PC-3 (cell line): ENCODE measurements at regions not wholly inside any gene's neighbourhood (a gene's known extent, or its start where the extent isn't known, plus 50 kb on each side); places are given as distances from the start of the nearest gene placed in this dataset.

Experiments
- ATAC-seq: fragments of 200-7000 bp; cut with Tn5 transposase; 2 replicates; pipeline ENCODE4 v1.9.1; 2020; ENCODE audit warnings: mild to moderate bottlenecking, moderate library complexity
- BruUV-seq: library from RNA; stranded (reverse); fragments of 400-500 nt; replicated peaks from 2 replicates; lab custom pipeline; 2021; lab: Mats Ljungman, UMichigan
- CTCF ChIA-PET: fragments of 300-600 bp; sonication (Branson Sonifier 250); formaldehyde crosslinking; loops from one replicate; lab custom pipeline; 2022; ENCODE audit warnings: antibody characterized with exemption; lab: Charles Lee
- POLR2A ChIA-PET: fragments of 300-600 bp; sonication (Branson Sonifier 250); formaldehyde crosslinking; loops from one replicate; lab custom pipeline; 2022; ENCODE audit warnings: antibody characterized with exemption; ENCODE audit not compliant: unreplicated experiment; lab: Charles Lee
- DNase-seq: peaks from one replicate; pipeline ENCODE4 v3.0.0-alpha.2; 2015
- H2AFZ ChIP-seq: fragments of 300-600 bp; sonication (generic); 2 replicates; pipeline ENCODE4 v1.6.0; 2016; ENCODE audit warnings: antibody characterized with exemption, low read length
- H3F3A ChIP-seq: fragments of 300-600 bp; sonication (generic); one replicate; pipeline ENCODE4 v1.6.0; 2017; ENCODE audit warnings: antibody characterized with exemption, low read length, control low read depth, mild to moderate bottlenecking; ENCODE audit not compliant: unreplicated experiment
- H3K27ac ChIP-seq: fragments of 300-600 bp; sonication (generic); 2 replicates; pipeline ENCODE4 v1.5.1; 2016; ENCODE audit warnings: mild to moderate bottlenecking, low read length
- H3K27me3 ChIP-seq: fragments of 300-600 bp; sonication (generic); 2 replicates; pipeline ENCODE4 v1.6.1; 2016; ENCODE audit warnings: low read length, mixed read lengths
- H3K36me3 ChIP-seq: fragments of 300-600 bp; sonication (generic); 2 replicates; pipeline ENCODE4 v1.6.1; 2016; ENCODE audit warnings: low read depth, mixed run types, low read length, mixed read lengths
- H3K4me1 ChIP-seq: fragments of 300-600 bp; sonication (generic); 2 replicates; pipeline ENCODE4 v1.5.1; 2016; ENCODE audit warnings: low read length; ENCODE audit not compliant: insufficient read depth
- H3K4me2 ChIP-seq: fragments of 300-600 bp; sonication (generic); 2 replicates; pipeline ENCODE4 v1.6.0; 2016; ENCODE audit warnings: low read length
- H3K4me3 ChIP-seq: fragments of 300-600 bp; sonication (generic); 2 replicates; pipeline ENCODE4 v1.5.1; 2016; ENCODE audit warnings: mild to moderate bottlenecking, low read length, mixed read lengths
- H3K79me2 ChIP-seq: fragments of 300-600 bp; sonication (generic); 2 replicates; pipeline ENCODE4 v1.6.1; 2017; ENCODE audit warnings: low read length, mixed read lengths
- H3K9ac ChIP-seq: fragments of 300-600 bp; sonication (generic); 2 replicates; pipeline ENCODE4 v1.6.0; 2016; ENCODE audit warnings: mild to moderate bottlenecking, low read length
- H3K9me2 ChIP-seq: fragments of 300-600 bp; sonication (generic); replicated peaks from 2 replicates; pipeline ENCODE4 v1.6.1; 2016; ENCODE audit warnings: mixed run types, low read length, mixed read lengths
- H3K9me3 ChIP-seq: fragments of 300-600 bp; sonication (generic); 2 replicates; pipeline ENCODE4 v1.6.1; 2016; ENCODE audit warnings: low read length, mixed read lengths
- H4K20me1 ChIP-seq: fragments of 300-600 bp; sonication (generic); 2 replicates; pipeline ENCODE4 v1.6.1; 2016; ENCODE audit warnings: low read length, mixed read lengths
- CTCF ChIP-seq: fragments of 300-600 bp; sonication (generic); conservative IDR thresholded peaks from 2 replicates; pipeline ENCODE4 v1.5.1; 2017; ENCODE audit warnings: antibody characterized with exemption, low read depth, mild to moderate bottlenecking, low read length
- EZH2 ChIP-seq: fragments of 300-600 bp; sonication (generic); IDR thresholded peaks from one replicate; pipeline ENCODE4 v1.6.1; 2017; ENCODE audit warnings: antibody characterized with exemption, mild to moderate bottlenecking, low read length; ENCODE audit not compliant: unreplicated experiment
- EZH2phosphoT487 ChIP-seq: fragments of 300-600 bp; sonication (generic); IDR thresholded peaks from 2 replicates; pipeline ENCODE4 v1.6.1; 2018; ENCODE audit warnings: mild to moderate bottlenecking, antibody characterized with exemption, low read length, borderline replicate concordance
- intact Hi-C: fragments of 100-400 bp; cut with micrococcal nuclease; formaldehyde crosslinking; loops from 2 replicates; pipeline ENCODE4 v1.9.0; 2023

DNA sequence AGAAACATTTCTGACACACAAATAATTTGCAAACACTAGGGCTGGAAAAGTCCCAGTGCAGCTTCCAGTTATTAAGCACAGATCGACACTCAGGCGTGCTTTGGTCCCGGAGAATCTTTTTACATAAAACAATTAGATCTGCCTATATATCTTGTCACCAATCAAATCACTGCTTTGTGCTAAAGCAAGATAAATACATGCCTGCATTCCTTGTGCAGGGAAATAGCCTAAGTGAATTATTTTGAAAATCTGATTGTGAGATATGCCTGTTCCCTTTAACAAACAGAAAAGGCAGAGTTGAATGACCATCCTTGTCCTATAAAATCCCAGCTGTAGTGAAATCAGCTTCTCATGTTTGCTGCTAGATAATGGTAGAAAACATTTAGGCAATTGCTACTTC lies 604.4 kb downstream of the CCDC171 start:
- no peaks in the 10 kb centered on the region for H4K20me1 ChIP-seq
- H3F3A ChIP-seq: no peaks in the 10 kb centered on the region
- H3K9me3 ChIP-seq: no peaks in the 10 kb centered on the region
- no peaks in the 10 kb centered on the region for H3K79me2 ChIP-seq
- DNase-seq (no peak), ATAC-seq (no peak)
- H3K27ac ChIP-seq: no peak overlapping the region
- TF ChIP-seq EZH2: no peak
- no peak for TF ChIP-seq EZH2phosphoT487
- no peak for TF ChIP-seq CTCF
- H3K9ac ChIP-seq: no peak overlapping the region
- H3K27me3 ChIP-seq: no peaks in the 10 kb centered on the region
- H3K4me3 ChIP-seq: no peak overlapping the region
- H3K9me2 ChIP-seq: no peaks in the 10 kb centered on the region
- intact Hi-C loops: no loop called here
- H3K36me3 ChIP-seq: no peaks in the 10 kb centered on the region
- POLR2A ChIA-PET: no interaction called here
- BruUV-seq: no TSS peak
- H3K4me2 ChIP-seq: no peak overlapping the region
- no peak overlapping the region for H2AFZ ChIP-seq
- CTCF ChIA-PET: no interaction called here
- no peaks in the 10 kb centered on the region for H3K4me1 ChIP-seq

DNA sequence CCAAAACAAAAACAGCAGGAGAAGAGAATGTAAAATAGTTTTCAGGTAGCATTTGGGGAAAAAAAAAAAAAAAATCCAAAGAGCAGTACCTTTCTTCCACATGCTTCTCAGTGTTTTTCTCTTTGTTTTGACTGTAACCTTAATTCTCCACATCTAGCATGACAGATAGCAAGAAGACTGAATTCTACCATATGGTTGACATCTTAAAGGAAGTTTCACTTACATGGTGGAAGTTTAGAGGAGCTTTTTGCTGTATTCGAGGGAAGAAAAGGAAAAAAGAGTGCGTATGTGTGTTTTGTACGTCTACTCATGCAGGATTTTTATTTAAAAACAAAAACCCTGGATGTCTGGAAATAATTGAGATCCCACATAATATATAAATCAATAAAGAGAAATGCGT lies 604.8 kb downstream of the CCDC171 start:
- intact Hi-C loops: no loop called here
- BruUV-seq: no TSS peak
- no peaks in the 10 kb centered on the region for H3K79me2 ChIP-seq
- H3K4me2 ChIP-seq: no peak overlapping the region
- no peaks in the 10 kb centered on the region for H3K27me3 ChIP-seq
- ATAC-seq (no peak), DNase-seq (no peak)
- no peak overlapping the region for H2AFZ ChIP-seq
- H3K36me3 ChIP-seq: no peaks in the 10 kb centered on the region
- no peaks in the 10 kb centered on the region for H3F3A ChIP-seq
- no peak overlapping the region for H3K9ac ChIP-seq
- ChIA-PET CTCF (no interaction called here), POLR2A (no interaction called here)
- no peak overlapping the region for H3K27ac ChIP-seq
- no peaks in the 10 kb centered on the region for H3K9me2 ChIP-seq
- no peaks in the 10 kb centered on the region for H4K20me1 ChIP-seq
- no peaks in the 10 kb centered on the region for H3K4me1 ChIP-seq
- H3K4me3 ChIP-seq: no peak overlapping the region
- TF ChIP-seq EZH2phosphoT487 (no peak), CTCF (no peak), EZH2 (no peak)
- H3K9me3 ChIP-seq: no peaks in the 10 kb centered on the region

- H3F3A ChIP-seq: no peaks in the 10 kb centered on the region
- DNase-seq (no peak), ATAC-seq (no peak)
- intact Hi-C loops: no loop called here
- H3K9me2 ChIP-seq: no peaks in the 10 kb centered on the region
- no peaks in the 10 kb centered on the region for H3K27me3 ChIP-seq
- no peak overlapping the region for H2AFZ ChIP-seq
- POLR2A ChIA-PET: no interaction called here
- no peaks in the 10 kb centered on the region for H3K9me3 ChIP-seq
- H3K79me2 ChIP-seq: no peaks in the 10 kb centered on the region
- no peaks in the 10 kb centered on the region for H4K20me1 ChIP-seq
- H3K4me1 ChIP-seq: no peaks in the 10 kb centered on the region
- no peaks in the 10 kb centered on the region for H3K36me3 ChIP-seq
- CTCF ChIA-PET: no interaction called here
- no peak overlapping the region for H3K4me3 ChIP-seq
- no TSS peak for BruUV-seq
- no peak overlapping the region for H3K4me2 ChIP-seq
- no peak overlapping the region for H3K9ac ChIP-seq
- H3K27ac ChIP-seq: no peak overlapping the region
- no peak for TF ChIP-seq CTCF
These were observed 605.2 kb downstream of the CCDC171 start for GRCh38 chr9:16158093-16158492.
